Stimulated activated CD4-positive, alpha-beta T cell treated with anti-CD3 and anti-CD28 coated beads, TNF-alpha, amount 100 ng/mL, for 24 hours (primary cell): ENCODE measurements at regions not wholly inside any gene's neighbourhood (a gene's known extent, or its start where the extent isn't known, plus 50 kb on each side); places are given as distances from the start of the nearest gene placed in this dataset.

ENCODE experiments used
- DNase-seq, 3 experiments: peaks; one replicate each; pipeline ENCODE4 v3.0.0-alpha.2; 2020; ENCODE audit warnings: low read depth in 3 of 3

GRCh38 chr4:121226362-121226761, 62.2 kb upstream of the TNIP3 start:
- DNase-seq: no peak

DNA sequence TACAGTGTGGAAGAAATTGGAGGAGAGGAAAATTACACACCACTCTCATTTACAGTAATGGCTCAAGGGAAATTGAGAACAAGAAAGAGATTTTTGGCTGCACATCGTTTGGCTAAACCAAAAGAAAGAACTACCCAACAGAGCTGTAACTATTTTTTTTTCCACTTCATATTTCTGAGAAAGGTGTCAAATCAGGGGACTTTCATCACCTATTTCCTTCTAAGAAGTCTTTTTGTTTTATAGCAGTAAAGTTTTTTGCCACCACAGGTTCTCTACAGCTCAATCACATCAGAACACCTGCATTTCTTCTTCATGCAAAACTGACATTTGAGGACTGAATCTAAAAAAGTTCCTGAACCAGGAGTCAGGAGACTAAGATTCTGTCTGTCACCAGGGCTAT, 57.5 kb upstream of the TNIP3 start:
- no peak for DNase-seq

- DNase-seq: no peak
Measured at GRCh38 chr4:121221201-121221600, 57.1 kb upstream of the TNIP3 start.

- no peak for DNase-seq
Measured at GRCh38 chr4:121220698-121221097, 56.6 kb upstream of the TNIP3 start.

GRCh38 chr4:121219227-121219626, 55.1 kb upstream of the TNIP3 start:
- no peak for DNase-seq

DNA sequence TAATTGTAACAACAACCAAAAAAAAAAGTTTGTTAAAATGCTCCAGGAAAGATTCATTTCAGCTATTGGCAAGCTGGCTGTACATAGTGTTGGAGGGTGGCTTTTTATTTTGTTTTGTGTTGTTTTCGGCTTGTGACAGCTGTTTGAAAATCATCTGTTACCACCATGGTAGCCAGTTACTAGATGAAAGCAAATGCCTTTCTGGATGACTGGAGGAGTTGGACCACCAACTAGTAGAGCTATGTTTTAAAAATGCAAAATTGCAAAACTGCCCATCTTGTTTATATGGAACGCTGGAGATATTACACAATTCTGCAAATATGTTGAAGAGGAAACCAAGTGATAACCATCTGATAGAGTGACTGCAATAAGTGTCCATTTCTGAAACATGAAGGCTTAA, 53.2 kb upstream of the TNIP3 start:
- no peak for DNase-seq

DNA sequence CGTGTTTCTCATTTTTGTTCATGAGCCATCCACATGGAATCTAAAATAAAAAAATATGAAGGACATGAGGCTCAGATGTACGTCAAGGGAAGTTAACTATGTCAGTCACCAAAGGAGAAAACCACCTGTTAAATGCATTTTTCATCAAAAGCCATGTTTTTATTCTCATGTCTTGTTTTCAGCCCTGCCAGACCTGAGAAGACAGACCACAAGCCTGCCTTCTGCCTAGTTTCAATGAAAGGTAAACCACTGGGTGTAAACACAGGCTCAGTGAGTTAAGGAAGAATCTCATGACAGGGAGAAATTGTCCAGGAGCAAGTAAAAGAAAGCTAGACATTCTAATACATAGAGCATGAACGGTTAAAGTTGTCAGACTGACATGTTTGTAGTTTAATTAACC, 52.3 kb upstream of the TNIP3 start:
- DNase-seq: no peak

DNA sequence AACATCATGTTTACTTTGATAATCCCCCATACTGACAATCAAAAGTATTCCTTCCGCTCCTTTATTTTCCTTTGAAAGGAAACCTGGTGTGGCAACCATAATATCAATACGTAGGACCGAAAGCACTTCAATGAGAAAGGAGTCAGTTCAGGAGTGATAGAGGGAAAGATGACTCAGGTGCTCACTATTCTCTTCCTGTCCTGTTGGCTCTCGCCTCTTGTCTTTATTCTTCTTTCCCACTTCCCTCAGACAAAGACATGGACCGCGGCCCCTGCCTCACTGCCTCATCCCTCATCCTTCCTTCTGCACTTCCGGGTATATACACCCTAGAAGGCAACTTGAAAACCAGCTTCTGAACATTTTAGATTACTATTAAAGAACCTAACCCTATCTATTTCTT, 49.8 kb upstream of the TNIP3 start:
- DNase-seq: no peak
